Peyer's patch (tissue), 4 donors: ENCODE measurements at regions not wholly inside any gene's neighbourhood (a gene's known extent, or its start where the extent isn't known, plus 50 kb on each side); places are given as distances from the start of the nearest gene placed in this dataset.
A peak's percentile ranks its signal among the peaks of the same experiment; 100 is the strongest.

Source experiments
- DNase-seq, 3 donors: peaks; one replicate each; pipeline ENCODE4 v3.0.0-alpha.2; 2017 to 2019
- H3K27ac ChIP-seq, 4 donors: fragments of 200-600 bp; sonication (generic); one replicate each; pipeline ENCODE4 v1.5.1; 2016 to 2019
- H3K27me3 ChIP-seq, 2 donors: fragments of 200-600 bp; sonication (generic); one replicate each; pipeline ENCODE4 v1.5.1; 2019
- H3K36me3 ChIP-seq, 3 donors: fragments of 200-600 bp; sonication (generic); one replicate each; pipeline ENCODE4 v1.5.1; 2016 to 2019
- H3K4me1 ChIP-seq, 4 donors: fragments of 200-600 bp; sonication (generic); one replicate each; pipeline ENCODE4 v1.5.1; 2016 to 2019
- H3K4me3 ChIP-seq, 4 donors: fragments of 200-600 bp; sonication (generic); 1 replicate in 3 of 4; 2 replicates in 1 of 4; pipeline ENCODE4 v1.5.1; 2016 to 2019; ENCODE audit warnings: mild to moderate bottlenecking in 1 of 4
- H3K9me3 ChIP-seq, 4 donors: fragments of 200-600 bp; sonication (generic); one replicate each; pipeline ENCODE4 v1.5.1; 2016 to 2019; ENCODE audit warnings: mild to moderate bottlenecking in 1 of 4
- POLR2A ChIP-seq, 2 donors: fragments of 450-650 bp; IDR thresholded peaks; one replicate each; pipeline ENCODE4 v1.5.1; 2017; ENCODE audit warnings: antibody characterized with exemption in 2 of 2, mild to moderate bottlenecking in 2 of 2, moderate library complexity in 2 of 2
- TF ChIP-seq, protein P1 (sequence below), 6 experiments: fragments of 450-650 bp in 4 of 6; fragments of 200-600 bp in 2 of 6; sonication (generic) in 1 of 6; IDR thresholded peaks; one replicate each; pipeline ENCODE4 v1.5.1; 2017 to 2019; ENCODE audit warnings: antibody characterized with exemption in 6 of 6, mild to moderate bottlenecking in 3 of 6, moderate library complexity in 1 of 6

DNA sequence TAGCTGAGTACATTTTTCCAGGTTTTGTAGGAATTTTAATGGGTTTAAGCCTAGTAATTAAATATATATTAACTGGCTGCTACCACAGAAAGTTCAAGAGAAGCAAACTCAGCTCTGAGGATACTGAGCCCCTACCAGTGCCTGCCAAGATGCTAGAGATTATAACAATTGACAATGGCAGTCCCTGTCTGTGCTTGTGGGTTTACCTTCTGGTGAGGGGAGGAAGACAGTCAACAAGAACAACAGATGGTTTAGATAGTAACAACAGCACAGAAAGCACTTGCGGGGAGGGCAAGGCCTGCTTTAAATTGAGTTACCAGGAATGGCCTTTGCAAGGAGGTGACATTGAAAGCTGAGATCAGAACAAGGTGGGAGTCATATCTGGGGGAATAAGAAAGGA, 56.6 kb upstream of the ARHGEF3 start:
- H3K4me1 ChIP-seq: no peaks in the 10 kb centered on the region
- no peak overlapping the region for H3K27ac ChIP-seq
- DNase-seq: no peak
- no peaks in the 10 kb centered on the region for H3K36me3 ChIP-seq
- no peak overlapping the region for H3K4me3 ChIP-seq
- H3K9me3 ChIP-seq: no peaks in the 10 kb centered on the region
- TF ChIP-seq, protein P1, sequence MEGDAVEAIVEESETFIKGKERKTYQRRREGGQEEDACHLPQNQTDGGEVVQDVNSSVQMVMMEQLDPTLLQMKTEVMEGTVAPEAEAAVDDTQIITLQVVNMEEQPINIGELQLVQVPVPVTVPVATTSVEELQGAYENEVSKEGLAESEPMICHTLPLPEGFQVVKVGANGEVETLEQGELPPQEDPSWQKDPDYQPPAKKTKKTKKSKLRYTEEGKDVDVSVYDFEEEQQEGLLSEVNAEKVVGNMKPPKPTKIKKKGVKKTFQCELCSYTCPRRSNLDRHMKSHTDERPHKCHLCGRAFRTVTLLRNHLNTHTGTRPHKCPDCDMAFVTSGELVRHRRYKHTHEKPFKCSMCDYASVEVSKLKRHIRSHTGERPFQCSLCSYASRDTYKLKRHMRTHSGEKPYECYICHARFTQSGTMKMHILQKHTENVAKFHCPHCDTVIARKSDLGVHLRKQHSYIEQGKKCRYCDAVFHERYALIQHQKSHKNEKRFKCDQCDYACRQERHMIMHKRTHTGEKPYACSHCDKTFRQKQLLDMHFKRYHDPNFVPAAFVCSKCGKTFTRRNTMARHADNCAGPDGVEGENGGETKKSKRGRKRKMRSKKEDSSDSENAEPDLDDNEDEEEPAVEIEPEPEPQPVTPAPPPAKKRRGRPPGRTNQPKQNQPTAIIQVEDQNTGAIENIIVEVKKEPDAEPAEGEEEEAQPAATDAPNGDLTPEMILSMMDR (IDR thresholded peaks at IDR 0.05): no peak
- no peak for TF ChIP-seq POLR2A (IDR thresholded peaks at IDR 0.05)
- no peaks in the 10 kb centered on the region for H3K27me3 ChIP-seq

DNA sequence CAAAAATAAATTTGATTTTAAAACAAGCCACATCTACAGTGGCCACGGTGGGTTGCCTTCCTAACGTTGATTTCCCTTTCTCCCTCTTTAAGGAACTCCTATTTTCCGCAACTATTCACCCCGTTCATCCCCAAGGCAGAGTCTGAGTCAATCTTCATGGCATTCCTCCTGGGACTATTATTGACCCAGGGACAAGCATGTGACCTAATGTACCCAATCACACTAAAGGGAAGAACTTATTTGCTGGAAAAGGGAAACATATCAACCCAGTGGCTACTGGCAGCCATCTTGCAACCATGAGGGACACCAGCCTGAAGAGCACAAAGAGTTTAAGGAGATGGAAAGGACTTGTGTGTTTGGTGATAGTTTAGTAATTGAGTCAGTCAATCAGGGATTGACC, 55.4 kb upstream of the ARHGEF3 start:
- no peak for TF ChIP-seq POLR2A (IDR thresholded peaks at IDR 0.05)
- TF ChIP-seq, protein P1 (IDR thresholded peaks at IDR 0.05): no peak
- H3K9me3 ChIP-seq: no peaks in the 10 kb centered on the region
- H3K27ac ChIP-seq: no peak overlapping the region
- no peaks in the 10 kb centered on the region for H3K4me1 ChIP-seq
- H3K4me3 ChIP-seq: no peak overlapping the region
- H3K36me3 ChIP-seq: no peaks in the 10 kb centered on the region
- H3K27me3 ChIP-seq: no peaks in the 10 kb centered on the region
- DNase-seq: no peak

DNA sequence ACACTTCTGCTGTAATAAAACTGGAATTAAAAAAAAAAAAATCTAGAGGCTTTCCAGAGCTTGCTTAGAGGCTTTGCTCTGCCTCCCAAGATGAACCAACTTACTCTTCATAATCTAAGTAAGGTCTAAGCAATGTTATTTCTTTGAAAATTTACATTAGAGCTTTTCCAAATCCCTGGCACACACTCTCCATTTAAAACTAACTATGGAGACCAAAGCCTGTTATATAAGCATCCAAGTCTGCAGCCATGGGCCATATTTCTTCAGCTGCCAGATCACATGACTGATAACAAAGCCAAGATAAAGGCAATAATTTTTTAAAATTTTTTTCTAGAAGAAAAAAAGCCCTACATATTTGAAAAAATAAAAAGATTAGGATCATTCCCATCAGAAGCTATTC, 55.0 kb upstream of the ARHGEF3 start:
- H3K4me3 ChIP-seq: no peak overlapping the region
- H3K4me1 ChIP-seq: no peaks in the 10 kb centered on the region
- H3K9me3 ChIP-seq: no peaks in the 10 kb centered on the region
- TF ChIP-seq POLR2A (IDR thresholded peaks at IDR 0.05): no peak
- TF ChIP-seq, protein P1 (IDR thresholded peaks at IDR 0.05): no peak
- H3K36me3 ChIP-seq: no peaks in the 10 kb centered on the region
- no peak overlapping the region for H3K27ac ChIP-seq
- H3K27me3 ChIP-seq: no peaks in the 10 kb centered on the region
- DNase-seq: no peak

DNA sequence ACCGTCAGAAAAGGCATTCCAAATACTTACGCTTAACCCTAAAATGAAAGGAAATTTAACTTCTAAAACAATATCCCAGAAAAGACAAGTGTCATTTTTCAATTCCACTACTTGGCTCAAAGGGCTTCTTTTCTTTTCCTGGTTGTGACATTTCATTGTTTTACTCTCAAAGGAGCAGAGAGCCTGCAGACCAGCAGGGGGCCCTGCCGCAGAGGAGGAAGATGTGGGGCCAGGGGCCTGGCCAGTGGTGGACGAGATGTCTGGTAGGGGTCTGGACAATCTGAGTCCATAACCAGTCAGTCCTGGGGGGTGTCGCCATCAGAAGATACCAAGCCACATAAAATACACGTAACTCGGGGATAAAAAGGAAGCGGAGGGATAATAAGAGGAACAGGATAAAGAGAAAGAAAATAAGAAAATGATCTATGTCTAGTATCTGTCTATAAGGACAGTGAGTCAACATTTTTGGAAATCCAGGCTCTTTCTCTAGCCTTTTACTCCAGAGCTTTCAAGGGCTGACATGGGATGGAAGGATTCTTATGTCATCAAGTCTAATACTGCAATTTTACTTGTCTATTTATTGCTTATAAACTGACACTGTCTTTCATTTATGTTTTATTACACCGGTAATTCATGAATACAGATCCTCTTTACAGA, 54.2 kb upstream of the ARHGEF3 start:
- peak in 2 of 3 donors; percentile 29 to 54 for DNase-seq
- Histone ChIP-seq H3K4me1 (no peaks in the 10 kb centered on the region), H3K36me3 (no peaks in the 10 kb centered on the region), H3K9me3 (no peaks in the 10 kb centered on the region), H3K27me3 (no peaks in the 10 kb centered on the region), H3K27ac (no peak overlapping the region), H3K4me3 (no peak overlapping the region)
- TF ChIP-seq POLR2A (IDR thresholded peaks at IDR 0.05): no peak
- TF ChIP-seq, protein P1 (IDR thresholded peaks at IDR 0.05): peak in 5 of 6 experiments; percentile 17 to 42 (median 26)

DNA sequence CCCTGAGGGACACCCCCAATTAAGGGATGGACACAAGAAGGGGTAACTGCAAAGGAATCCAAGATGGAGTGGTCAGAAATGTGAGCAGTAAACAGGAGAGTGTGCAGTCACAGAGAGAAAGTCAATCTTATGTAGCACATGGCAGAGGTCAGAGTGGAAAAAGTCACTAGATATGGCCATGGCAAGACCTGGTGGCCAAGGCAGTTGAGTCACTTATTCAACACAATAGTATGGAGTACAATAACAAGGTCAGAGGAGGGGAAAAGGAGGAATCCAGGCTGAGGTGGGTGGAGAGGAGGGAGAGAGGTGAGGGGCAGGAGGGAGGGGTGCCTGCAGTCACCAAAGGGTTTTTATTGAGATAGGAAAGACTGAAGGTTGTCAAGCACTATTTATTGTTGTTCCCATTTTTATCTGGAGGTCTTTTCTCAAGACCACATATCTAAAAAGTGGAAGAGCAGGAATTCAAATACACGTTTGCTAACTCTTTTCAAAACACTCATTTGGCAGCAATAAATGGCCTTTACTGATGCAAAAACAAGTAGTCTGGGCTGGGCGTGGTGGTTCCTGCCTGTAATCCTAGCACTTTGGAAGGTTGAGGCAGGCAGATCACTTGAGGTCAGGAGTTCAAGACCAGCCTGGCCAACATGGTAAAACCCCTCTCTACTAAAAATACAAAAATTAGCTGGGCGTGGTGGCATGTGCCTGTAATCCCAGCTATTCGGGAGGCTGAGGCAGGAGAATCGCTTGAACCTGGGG, 53.3 kb upstream of the ARHGEF3 start:
- Histone ChIP-seq H3K27me3 (no peaks in the 10 kb centered on the region), H3K27ac (no peak overlapping the region), H3K9me3 (no peaks in the 10 kb centered on the region), H3K4me1 (no peaks in the 10 kb centered on the region), H3K36me3 (no peaks in the 10 kb centered on the region), H3K4me3 (no peak overlapping the region)
- DNase-seq: no peak
- TF ChIP-seq POLR2A (IDR thresholded peaks at IDR 0.05): no peak
- TF ChIP-seq, protein P1 (IDR thresholded peaks at IDR 0.05): no peak
